Nephron (organoid): ENCODE measurements at regions not wholly inside any gene's neighbourhood (a gene's known extent, or its start where the extent isn't known, plus 50 kb on each side); places are given as distances from the start of the nearest gene placed in this dataset.
"Not testable (repeated sequence)": the region's sequence is repeated elsewhere in the genome, so short reads cannot be mapped to it uniquely, and the experiment has no call there.

Source experiments
- H3K27ac Mint-ChIP-seq, 3 experiments: 2 replicates each; pipeline ENCODE4 v1.8.0; 2020; ENCODE audit warnings: mixed read lengths in 3 of 3, mild to moderate bottlenecking in 2 of 3, moderate library complexity in 1 of 3
- H3K27me3 Mint-ChIP-seq: 2 replicates; pipeline ENCODE4 v1.8.0; 2021; ENCODE audit warnings: low read depth, mild to moderate bottlenecking, moderate library complexity, mixed read lengths
- H3K36me3 Mint-ChIP-seq: 2 replicates; pipeline ENCODE4 v1.8.0; 2020; ENCODE audit warnings: low read depth, mixed read lengths
- H3K4me1 Mint-ChIP-seq: 2 replicates; pipeline ENCODE4 v1.8.0; 2020; ENCODE audit warnings: mixed read lengths
- H3K4me3 Mint-ChIP-seq, 3 experiments: 2 replicates each; pipeline ENCODE4 v1.8.0; 2020; ENCODE audit warnings: mild to moderate bottlenecking in 3 of 3, mixed read lengths in 3 of 3, moderate library complexity in 2 of 3
- H3K9me3 Mint-ChIP-seq: 2 replicates; pipeline ENCODE4 v1.8.0; 2020; ENCODE audit warnings: mixed read lengths
- CTCF ChIP-seq, 3 experiments: fragments of 200-600 bp; sonication (generic); IDR thresholded peaks; one replicate each; pipeline ENCODE4 v1.5.0; 2021; ENCODE audit warnings: antibody characterized with exemption in 3 of 3; ENCODE audit not compliant: unreplicated experiment in 3 of 3

DNA sequence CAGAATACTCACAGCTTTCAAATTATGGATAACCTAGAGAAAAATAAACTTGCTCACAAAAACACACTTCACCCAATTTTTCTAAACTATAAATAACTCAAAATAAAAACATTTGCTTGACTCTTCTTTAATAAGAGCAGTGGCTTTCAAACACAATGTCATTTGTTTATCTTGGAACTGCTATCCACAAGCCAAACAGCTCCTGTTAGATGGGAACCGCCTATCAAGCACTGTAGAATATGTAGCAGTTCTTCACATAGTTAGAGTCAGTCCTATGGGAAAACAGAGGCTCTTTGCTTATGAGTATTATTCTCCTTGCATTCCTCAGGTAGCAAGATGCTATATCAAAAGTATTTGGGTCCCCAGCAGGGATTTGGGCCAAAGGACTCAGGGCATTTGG lies 120.2 kb upstream of the KCNJ18 start:
- H3K9me3 Mint-ChIP-seq, result peaks cover 21% of the 10 kb centered on the region
- H3K27ac Mint-ChIP-seq, H3K4me1 Mint-ChIP-seq, H3K27me3 Mint-ChIP-seq, H3K4me3 Mint-ChIP-seq, H3K36me3 Mint-ChIP-seq: not testable (repeated sequence)

DNA sequence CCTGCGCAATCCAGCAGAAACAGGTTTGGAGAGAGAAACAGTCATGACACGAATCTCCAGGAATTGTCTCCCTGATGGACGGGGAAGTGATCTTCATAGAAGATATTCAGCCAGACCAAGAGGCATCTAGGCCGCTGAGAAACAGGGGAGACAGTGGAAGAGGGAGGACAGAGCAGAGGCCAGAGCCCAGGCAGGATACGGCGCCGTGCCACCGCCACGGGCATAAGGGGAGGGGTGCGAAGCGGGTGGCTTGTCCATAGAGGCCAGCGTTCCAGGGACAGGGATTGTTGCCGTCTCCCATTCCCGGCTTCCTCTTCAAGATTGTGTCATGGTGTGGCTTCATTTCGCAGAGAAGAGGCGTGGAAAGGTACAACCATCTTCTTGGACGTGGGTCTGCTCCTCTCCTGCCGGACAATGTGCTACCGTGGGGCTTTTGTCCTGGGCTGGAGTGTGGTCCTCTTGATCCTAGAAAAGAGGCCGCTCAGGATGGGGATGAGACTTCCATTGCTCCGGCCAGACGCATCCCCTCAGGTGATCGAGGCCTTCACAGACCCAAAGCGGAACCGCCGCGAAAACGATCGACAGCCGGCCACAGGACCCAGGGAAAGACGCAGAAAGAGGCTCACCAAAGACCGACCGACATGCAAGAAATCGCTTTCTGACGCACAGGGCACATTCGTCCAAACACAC lies 118.9 kb upstream of the KCNJ18 start:
- not testable (repeated sequence) for H3K4me1 Mint-ChIP-seq, H3K27ac Mint-ChIP-seq, H3K36me3 Mint-ChIP-seq, H3K4me3 Mint-ChIP-seq, H3K27me3 Mint-ChIP-seq
- peaks cover 20% of the 10 kb centered on the region for H3K9me3 Mint-ChIP-seq

DNA sequence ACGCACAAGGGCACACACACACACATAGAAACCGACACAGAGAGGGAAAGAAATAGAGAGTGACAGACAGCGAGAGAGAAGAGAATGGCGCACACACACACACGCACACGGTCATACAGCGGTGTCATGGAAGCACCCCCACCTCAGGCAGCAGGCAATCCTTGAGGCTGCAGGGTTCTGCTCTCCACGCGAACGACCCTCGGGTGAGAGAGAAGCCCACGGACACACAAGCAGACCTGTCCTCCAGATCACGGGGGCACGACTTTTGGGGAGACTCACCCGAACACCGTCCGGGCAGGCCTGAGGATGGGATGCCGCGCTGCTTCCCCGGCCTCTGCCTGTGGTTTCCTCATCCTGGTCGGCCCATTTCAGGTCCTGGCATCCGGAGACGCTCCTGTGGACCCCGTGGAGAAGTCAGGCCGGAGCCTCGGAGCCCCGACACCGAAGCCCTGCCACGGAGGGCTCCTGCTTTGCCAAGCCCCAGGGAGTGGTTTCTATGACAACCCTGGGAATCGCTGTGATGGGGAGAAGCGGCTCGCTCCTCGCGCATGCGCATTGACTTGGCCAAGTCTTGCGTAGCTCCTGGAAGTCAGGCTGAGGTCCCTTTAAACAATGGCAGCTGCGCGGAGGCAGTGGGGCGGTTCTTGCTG lies 118.2 kb upstream of the KCNJ18 start:
- Mint-ChIP-seq H3K36me3 (peaks cover 4% of the 10 kb centered on the region), H3K27me3 (peaks cover 5% of the 10 kb centered on the region), H3K4me1 (no peaks in the 10 kb centered on the region), H3K9me3 (peaks cover 19% of the 10 kb centered on the region), H3K4me3 (no peak overlapping the region), H3K27ac (no peak overlapping the region)
- no peak for TF ChIP-seq CTCF (IDR thresholded peaks at IDR 0.05; ENCODE audit: unreplicated experiment in 3 of 3)

DNA sequence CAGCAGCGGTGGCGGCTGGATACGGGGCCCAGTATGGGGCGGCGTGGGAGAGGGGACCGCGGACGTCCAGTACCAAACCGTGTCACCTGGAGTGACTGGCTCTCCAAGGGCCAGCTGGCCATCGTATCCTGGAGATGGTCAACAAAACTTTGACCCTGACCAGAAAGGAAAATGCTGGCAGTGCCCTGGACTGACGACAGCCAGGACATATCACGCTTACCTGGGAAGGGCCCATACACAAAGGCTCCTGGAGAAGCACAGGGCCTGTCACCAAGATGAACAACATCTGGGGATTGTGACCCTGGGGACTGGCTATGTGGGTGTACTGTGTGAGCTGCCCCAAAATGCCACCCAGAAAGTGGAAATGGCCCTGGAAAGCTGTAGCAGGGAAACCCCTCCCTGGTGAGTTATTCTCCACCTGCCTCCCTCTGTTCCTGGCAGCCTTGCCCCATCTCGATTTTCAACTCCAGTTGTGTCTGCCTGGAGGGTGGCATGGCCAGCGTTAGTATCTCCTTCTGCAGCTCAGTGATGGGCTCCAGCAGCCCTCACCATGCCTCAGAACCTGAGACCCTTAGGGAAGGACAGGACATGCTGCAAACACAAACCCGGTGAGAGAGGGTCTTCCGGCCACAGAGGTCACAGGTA lies 117.6 kb upstream of the KCNJ18 start:
- not testable (repeated sequence) for H3K4me3 Mint-ChIP-seq, H3K4me1 Mint-ChIP-seq, H3K27ac Mint-ChIP-seq, H3K36me3 Mint-ChIP-seq, H3K27me3 Mint-ChIP-seq
- H3K9me3 Mint-ChIP-seq, result peaks cover 16% of the 10 kb centered on the region

- not testable (repeated sequence) for H3K4me3 Mint-ChIP-seq
Observed at GRCh38 chr17:21578783-21579182, 113.5 kb upstream of the KCNJ18 start.

DNA sequence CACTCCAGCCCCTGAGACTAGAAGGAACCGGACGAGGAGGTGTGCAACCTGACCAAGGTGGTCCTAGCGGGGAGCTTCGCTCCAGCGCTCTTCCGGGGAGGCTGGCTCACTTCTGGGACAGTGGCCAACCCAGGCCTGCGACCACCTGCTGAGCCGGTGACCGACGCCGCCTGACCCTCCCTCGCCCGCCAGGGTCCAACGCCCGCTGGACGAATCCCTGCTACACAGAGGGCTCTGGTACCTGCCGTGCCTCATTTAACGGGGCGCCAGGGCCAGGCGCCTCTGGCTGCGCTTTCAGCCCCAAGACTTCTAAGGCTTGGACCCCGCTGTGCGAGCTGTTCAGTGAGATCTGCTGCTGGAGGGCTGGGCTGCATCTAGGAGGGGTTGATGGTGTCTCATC lies 99.5 kb upstream of the KCNJ18 start:
- Mint-ChIP-seq H3K27ac (no peak overlapping the region), H3K4me1 (no peaks in the 10 kb centered on the region), H3K36me3 (no peaks in the 10 kb centered on the region), H3K9me3 (peaks cover 25% of the 10 kb centered on the region), H3K27me3 (no peaks in the 10 kb centered on the region), H3K4me3 (no peak overlapping the region)
- TF ChIP-seq CTCF (IDR thresholded peaks at IDR 0.05; ENCODE audit: unreplicated experiment in 3 of 3), result no peak

More at GRCh38 chr17:21578783-21579182, 113.5 kb upstream of the KCNJ18 start:
- H3K36me3 Mint-ChIP-seq, H3K9me3 Mint-ChIP-seq, H3K27me3 Mint-ChIP-seq, H3K27ac Mint-ChIP-seq, H3K4me1 Mint-ChIP-seq: not testable (repeated sequence)

DNA sequence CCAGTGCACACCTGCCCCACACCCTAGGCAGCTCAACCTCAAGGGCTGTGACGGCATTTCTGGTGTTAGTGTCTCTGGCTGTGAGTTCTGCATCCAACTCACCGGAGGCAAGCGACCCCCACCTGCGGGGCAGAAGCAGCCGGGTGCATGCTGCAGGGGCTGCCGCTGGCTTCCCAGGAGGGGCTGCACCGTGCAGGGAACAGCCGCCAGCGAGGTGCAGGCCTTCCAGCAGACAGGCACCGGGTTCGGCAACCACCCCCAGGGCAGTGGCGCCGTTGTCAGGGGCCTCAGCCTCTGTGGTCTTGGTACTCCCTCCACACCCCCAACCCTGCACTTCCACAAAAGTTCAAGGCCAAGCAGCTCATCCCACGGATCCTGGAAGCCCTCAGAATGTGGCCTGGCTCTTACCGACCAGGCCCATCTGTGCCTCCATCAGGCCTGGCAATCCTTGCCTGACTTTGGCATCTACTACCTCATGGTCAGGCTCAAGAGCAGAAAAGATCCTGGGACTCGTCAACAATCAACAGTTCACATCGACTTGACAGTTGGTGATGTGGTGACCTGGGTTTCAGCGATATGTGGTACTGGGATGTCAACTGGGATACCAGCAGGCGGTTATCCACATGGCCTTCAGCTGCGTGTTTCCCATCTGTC lies 98.7 kb upstream of the KCNJ18 start:
- H3K36me3 Mint-ChIP-seq, H3K27ac Mint-ChIP-seq, H3K4me3 Mint-ChIP-seq, H3K4me1 Mint-ChIP-seq, H3K27me3 Mint-ChIP-seq: not testable (repeated sequence)
- peaks cover 31% of the 10 kb centered on the region for H3K9me3 Mint-ChIP-seq

- Mint-ChIP-seq H3K36me3 (no peaks in the 10 kb centered on the region), H3K9me3 (peaks cover 34% of the 10 kb centered on the region), H3K27me3 (no peaks in the 10 kb centered on the region), H3K4me3 (no peak overlapping the region), H3K4me1 (no peaks in the 10 kb centered on the region), H3K27ac (no peak overlapping the region)
- TF ChIP-seq CTCF (IDR thresholded peaks at IDR 0.05; ENCODE audit: unreplicated experiment in 3 of 3), result no peak
Observed at GRCh38 chr17:21595086-21595485, 97.2 kb upstream of the KCNJ18 start.
